GM18861 (cell line): ENCODE measurements at regions not wholly inside any gene's neighbourhood (a gene's known extent, or its start where the extent isn't known, plus 50 kb on each side); places are given as distances from the start of the nearest gene placed in this dataset.

Experiments used
- ATAC-seq: cut with Tn5 transposase; IDR thresholded peaks from one replicate; pipeline ENCODE4 v1.9.1; 2021; ENCODE audit not compliant: unreplicated experiment

DNA sequence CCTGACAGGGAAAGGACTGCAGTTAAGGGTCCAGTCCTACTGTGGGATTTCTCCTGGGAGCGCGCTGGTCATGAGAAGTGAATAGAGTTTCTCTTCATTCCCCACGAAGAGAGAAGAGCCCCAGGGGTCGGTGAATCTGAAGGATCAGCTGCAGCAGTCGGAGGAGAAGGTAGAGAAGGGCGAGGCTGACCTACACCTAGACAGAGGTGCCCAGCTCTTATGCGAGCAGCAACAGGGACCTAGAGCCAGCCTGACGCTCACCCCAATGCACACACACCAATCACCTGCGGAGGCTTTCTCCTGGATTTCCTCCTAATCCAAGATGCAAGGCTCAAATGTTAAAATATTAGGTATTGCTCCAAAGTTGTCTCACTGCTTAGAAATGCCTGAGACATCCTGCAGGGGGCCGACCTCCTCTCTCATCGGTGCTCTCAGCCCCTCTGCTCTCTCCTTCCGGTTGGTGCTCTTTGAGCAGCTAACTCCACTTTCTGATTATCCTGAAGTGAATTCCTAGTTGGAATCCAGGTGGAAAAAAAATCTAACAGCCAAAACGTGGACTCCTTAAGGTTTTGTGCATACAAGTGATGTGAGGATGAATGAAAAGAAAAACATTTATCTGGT lies 176.4 kb downstream of the AHR start:
- ATAC-seq, result no peak

DNA sequence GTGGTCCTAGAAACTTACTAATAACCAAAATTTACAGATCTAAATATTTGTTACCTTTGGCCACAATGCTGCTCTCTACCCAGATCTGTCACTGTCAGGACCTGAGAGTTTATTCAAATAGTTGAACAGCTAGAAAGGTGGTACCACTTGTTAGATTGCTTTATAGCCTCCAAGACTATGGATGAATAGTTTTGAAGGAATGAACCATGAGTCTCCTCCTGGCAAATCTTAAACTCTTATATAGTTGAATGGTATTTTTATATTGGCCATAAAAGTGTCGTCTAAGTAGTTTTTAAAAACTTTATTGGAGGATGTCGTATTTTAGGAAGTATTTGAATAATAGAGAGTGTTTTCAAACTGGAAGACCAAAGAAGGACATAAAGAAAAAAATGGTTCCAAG lies 178.7 kb downstream of the AHR start:
- no peak for ATAC-seq

- no peak for ATAC-seq
Measured at GRCh38 chr7:17481118-17481517, 182.7 kb downstream of the AHR start.

GRCh38 chr7:17485368-17485767 lies 186.9 kb downstream of the AHR start:
- no peak for ATAC-seq

DNA sequence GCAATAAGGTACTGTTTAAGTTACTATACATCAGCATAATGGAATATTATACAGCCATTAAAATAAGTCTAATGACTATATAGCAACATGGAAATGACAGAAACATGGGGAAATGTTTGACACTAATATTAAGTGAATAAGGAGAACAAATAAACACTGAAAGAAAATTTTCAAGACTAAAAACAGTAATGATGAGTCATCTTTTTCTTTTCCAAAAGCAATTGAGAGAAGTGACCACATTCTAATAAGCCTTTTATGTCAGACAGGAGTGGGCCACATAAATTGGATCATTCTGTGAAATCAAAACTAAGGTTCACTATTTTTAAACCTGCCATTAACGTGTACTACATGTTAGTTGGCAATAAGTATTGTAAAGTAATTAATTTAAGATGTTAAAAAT lies 187.5 kb downstream of the AHR start:
- ATAC-seq, result no peak

GRCh38 chr7:17486835-17487234 lies 188.4 kb downstream of the AHR start:
- no peak for ATAC-seq

GRCh38 chr7:17487343-17487742 lies 188.9 kb downstream of the AHR start:
- ATAC-seq, result no peak

DNA sequence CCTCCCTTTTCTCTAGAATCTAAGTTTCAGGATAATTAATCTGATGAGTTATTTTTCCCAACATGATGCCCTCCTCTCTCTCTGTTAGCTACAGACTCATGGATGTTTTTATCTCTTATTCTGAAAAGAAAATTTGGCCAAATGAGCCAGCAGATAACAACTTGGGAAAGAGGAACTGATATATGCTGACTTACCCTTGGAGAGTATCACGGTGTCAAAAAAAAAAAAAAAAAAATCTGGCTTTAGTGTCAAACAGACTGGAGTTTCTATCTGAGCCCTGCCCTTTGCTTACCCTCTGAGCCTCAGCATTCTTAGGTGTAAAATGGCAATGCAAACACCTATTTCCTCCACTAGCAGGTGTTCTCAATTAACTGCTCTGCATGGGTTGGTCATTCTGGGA lies 190.4 kb downstream of the AHR start:
- no peak for ATAC-seq

DNA sequence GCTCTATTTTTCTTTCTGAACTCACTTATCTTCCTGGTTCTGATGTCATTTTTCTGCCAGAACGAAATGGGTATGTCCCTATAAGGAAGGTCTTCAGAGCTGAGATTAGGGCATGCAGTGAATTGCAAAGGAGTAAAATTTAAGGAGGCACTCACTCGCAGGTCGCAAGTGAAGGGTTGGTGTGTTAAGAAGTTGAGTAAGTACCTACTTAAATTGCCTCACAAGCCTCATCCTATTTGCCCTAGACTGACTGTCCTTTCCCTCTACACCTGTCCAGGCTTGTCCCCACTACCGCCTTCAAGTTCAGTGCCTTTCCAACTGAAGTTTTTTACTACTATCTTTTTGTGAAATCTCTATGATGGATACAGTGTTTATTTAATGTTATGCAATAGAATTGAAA lies 191.5 kb downstream of the AHR start:
- ATAC-seq, result no peak

- no peak for ATAC-seq
Measured at GRCh38 chr7:17490825-17491224, 192.4 kb downstream of the AHR start.

GRCh38 chr7:17492437-17492836 lies 194.0 kb downstream of the AHR start:
- ATAC-seq, result no peak

DNA sequence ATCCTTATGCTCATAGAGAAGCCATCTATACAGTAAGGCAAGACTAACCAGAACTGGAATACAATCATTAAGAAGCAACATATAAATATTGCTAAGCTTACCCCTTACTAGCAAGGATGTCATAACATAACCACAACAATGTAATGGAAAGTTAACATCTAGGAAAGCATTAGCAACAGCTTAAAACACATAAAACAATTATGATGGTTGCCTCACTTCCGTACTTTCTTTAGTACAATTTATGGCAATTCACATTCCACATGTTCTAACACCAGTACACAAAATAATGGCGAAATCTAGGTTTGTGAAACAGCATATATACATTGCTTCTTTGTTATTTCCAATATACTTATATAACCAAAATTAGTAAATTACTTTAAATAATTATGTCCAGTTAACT lies 195.0 kb downstream of the AHR start:
- ATAC-seq, result no peak

DNA sequence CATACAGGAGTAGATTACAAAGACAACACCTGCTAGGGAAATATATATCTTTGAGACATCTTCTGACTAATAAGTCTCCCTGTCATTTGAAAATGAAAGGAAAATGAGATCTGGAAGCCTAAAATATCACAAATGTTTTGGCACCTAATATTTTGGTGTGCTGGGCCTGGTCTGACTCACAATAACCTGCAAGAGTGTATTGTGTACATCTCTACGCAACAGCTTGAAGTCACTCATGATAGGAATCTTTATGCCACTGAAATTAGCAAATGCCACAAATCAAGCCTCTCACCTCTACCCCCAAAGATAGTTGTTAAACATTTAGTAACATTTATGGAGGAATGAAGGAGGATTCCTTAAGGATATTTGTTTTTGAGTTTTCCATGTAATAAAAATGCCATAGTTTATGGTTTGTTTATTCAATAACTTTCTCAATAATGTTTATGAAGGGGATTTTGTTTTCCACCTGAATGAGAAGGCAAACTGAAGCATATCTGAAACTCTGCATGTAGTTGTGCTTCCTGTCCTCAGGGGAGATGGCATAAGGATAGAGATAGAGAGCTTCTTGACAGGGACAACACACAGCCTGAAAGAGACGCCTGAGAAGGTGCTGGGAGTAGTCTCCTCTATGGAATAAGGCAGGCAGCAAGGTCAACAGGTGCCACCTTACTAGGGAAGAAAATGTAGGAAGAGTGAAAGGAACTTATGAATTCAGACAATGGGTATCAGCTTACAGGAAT lies 197.4 kb downstream of the AHR start:
- ATAC-seq, result no peak

DNA sequence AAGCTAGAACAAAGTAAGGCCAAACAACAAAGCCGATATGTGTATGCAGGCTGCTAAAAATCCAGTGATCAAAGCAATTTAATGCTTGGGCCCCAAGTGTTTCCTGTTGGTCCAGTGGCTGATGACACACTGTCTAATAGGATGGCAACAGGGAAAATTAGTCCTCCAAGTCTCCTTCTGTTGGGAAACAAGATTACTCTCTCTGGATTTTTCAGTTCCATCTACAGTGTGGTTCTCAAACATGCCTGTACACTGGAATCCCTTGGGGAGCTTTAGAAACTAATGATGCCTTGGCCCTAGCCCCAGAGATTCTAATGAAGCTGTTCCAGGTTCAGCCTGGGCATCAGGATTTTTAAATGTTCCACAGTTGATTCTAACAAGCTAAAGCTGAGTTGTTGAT lies 198.7 kb downstream of the AHR start:
- ATAC-seq, result no peak

DNA sequence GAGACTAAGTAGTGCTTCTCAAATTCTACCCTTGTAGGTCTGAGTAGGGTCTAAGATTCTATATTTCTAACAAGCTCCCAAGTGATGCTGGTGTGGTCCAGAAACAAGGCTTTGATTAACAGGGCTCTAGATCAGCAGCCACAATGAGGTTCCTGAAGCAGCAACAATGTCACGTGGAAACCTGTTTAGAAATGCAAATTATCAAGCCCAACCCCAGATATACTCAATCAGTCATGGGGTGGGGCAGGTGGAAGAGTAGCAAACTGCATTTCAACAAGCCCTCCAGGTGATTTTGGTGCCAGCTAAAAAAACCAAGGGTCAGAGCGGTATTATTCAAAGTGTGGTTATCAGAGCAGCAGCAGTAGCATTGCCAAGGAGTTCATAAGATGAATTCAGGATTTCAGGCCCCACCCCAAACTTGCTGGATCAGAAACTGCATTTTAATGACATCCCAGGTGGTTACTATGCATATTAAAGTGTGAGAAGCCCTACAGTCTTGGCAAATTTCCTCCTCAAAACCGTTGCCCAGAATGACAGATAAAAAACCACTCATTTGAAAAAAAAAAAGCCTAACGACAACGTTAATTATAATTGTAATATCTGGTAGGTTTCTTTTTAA lies 199.2 kb downstream of the AHR start:
- no peak for ATAC-seq

DNA sequence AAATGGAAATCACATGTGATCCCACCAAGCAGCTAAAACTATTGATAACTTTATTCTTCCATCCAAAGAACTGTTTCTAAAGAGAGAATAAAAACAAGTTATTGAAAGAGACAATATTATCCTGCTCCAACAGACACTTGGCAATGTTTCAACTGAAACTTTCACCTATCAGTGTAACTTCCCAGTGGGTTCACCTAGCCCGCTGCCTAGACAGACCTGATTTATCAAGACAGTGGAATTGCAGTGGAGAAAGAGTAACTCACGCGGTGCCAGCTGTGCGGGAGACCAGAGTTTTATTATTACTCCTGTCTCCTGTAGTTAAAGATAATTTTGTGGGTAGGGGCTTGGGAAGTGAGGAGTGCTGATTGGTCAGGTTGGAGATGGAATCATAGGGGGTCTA lies 199.8 kb downstream of the AHR start:
- no peak for ATAC-seq

DNA sequence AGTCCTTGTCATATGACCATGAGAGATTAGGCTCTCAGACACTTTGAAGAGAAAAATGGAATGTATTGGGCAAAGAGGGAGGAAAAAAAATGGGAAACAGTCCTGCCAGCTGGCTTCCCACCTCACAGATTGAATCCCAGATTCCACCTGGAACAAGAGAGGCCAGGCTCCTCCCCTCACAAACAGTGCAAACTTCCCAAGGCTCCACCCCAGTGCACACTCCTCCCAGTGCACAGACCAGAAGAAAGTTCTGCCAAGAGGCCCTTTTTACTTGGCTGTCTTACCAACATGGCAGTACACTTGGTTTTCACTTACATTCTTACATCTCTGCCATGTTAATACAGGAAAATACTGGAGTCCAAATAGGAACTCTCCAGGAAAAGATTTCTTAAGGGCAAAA lies 202.3 kb downstream of the AHR start:
- ATAC-seq, result no peak

DNA sequence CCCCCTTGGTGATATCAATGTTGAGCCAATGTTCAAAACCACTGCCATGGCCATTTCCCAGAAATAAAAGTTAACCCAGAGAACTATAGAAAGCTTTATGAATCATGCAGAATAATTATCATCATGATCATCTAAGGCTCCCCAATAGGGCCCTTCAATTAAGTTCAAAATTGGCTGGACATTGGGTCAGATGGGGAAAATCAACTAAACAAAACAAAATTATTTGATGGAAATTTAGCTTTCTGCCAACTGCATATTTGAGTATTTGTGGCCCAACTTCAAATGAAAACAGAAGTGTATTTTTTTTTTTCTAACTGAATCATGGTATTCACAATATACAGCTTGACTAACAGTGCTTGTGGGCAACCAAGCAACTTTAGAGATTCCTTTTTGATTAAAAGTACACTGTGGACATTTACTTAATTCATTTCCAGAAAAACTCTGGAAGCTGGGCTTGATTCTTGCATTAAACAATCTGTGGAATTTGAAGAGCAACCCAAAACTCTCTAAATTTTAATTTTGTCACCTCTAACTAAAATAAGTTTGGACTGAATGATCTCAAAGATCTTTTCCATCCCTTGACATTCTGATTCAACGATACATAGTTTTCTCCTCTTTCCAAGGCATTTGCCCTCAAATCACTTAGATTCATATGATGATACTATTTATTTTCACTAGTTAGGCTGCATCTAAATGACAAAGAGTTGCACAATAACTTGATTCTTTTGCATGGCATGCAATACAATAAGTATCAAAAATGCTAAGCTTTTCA lies 203.2 kb downstream of the AHR start:
- no peak for ATAC-seq

GRCh38 chr7:17502213-17503060 lies 204.0 kb downstream of the AHR start:
- no peak for ATAC-seq

GRCh38 chr7:17506095-17506494 lies 207.6 kb downstream of the AHR start:
- ATAC-seq, result peak; percentile 86

- no peak for ATAC-seq
Measured at GRCh38 chr7:17506596-17506995, 208.1 kb downstream of the AHR start.
